Right lobe of liver (tissue), 4 donors: ENCODE measurements at regions not wholly inside any gene's neighbourhood (a gene's known extent, or its start where the extent isn't known, plus 50 kb on each side); places are given as distances from the start of the nearest gene placed in this dataset.

Source experiments
- POLR2A ChIP-seq: fragments of 450-650 bp; IDR thresholded peaks from one replicate; pipeline ENCODE4 v1.6.1; 2017; ENCODE audit warnings: antibody characterized with exemption, mild to moderate bottlenecking
- TF ChIP-seq, protein P1 (sequence below), 4 donors: fragments of 200-600 bp in 3 of 4; fragments of 450-650 bp in 1 of 4; IDR thresholded peaks; one replicate each; pipeline versions ENCODE4 v1.5.1 to v1.8.0; 2016 to 2022; ENCODE audit warnings: antibody characterized with exemption in 4 of 4, mild to moderate bottlenecking in 2 of 4
- donor health status: DM: no; HTN: no; CAD: no.
- donor health status: DM: no; HTN: no; CAD: no.
- donor health status: DM: no; HTN: yes; CAD: no.

DNA sequence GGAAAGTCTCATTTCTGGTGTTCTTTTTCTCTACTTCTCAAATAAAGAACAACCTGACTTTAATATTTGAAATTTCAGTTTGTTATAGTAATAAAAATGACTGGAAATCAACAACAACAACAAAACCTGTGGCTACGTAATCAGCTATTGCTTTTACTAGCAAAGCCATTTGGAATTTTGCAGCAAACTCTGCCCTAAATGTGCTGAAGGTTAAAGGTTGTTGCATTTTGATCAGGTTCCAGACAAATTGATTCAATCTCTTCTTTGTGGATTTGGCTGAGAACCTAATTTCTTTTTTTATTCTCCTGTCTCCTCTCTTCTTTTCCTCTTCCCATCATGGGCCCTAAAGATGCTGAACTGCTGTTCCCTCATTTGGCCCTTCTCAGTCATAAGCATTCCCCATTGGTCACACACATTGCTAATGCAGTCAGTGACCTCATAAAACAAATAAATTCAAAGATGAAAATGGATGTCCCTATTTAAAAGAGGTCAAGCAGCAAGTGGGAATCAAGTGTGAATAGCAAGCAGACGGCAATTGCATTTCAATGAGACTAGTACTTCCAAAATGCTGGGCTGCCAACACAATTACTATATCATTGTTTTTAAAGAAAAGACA lies 795.1 kb upstream of the CDH8 start:
- TF ChIP-seq, protein P1, sequence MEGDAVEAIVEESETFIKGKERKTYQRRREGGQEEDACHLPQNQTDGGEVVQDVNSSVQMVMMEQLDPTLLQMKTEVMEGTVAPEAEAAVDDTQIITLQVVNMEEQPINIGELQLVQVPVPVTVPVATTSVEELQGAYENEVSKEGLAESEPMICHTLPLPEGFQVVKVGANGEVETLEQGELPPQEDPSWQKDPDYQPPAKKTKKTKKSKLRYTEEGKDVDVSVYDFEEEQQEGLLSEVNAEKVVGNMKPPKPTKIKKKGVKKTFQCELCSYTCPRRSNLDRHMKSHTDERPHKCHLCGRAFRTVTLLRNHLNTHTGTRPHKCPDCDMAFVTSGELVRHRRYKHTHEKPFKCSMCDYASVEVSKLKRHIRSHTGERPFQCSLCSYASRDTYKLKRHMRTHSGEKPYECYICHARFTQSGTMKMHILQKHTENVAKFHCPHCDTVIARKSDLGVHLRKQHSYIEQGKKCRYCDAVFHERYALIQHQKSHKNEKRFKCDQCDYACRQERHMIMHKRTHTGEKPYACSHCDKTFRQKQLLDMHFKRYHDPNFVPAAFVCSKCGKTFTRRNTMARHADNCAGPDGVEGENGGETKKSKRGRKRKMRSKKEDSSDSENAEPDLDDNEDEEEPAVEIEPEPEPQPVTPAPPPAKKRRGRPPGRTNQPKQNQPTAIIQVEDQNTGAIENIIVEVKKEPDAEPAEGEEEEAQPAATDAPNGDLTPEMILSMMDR (IDR thresholded peaks at IDR 0.05) = no peak
- TF ChIP-seq POLR2A = no peak
